A549 (cell line): ENCODE measurements at regions not wholly inside any gene's neighbourhood (a gene's known extent, or its start where the extent isn't known, plus 50 kb on each side); places are given as distances from the start of the nearest gene placed in this dataset.

Experiments
- ATAC-seq, 2 experiments: fragments of 200-7000 bp in 1 of 2; fragments of >200 bp in 1 of 2; cut with Nextera tagmentation in 1 of 2; cut with Tn5 transposase in 1 of 2; 3 replicates each; pipeline versions ENCODE4 v1.8.0 to v1.9.1; 2018 to 2020; ENCODE audit warnings: mild to moderate bottlenecking in 1 of 2, moderate library complexity in 1 of 2
- CTCF ChIA-PET: fragments of 300-600 bp; sonication (Branson Sonifier 250); formaldehyde crosslinking; extraction: SDS; loops from one replicate; lab custom pipeline; 2021; ENCODE audit warnings: antibody characterized with exemption, inconsistent platforms; lab: Yijun Ruan, JAX
- POLR2A ChIA-PET: fragments of 350-600 bp; formaldehyde crosslinking; extraction: SDS; loops from one replicate; lab custom pipeline; 2021; ENCODE audit warnings: antibody characterized with exemption, inconsistent platforms; lab: Yijun Ruan, JAX
- DNase-seq, 2 experiments: peaks; one replicate each; pipeline versions ENCODE4 v3.0.0 to v3.0.0-alpha.2; 2011 to 2016; ENCODE audit warnings: low read depth in 1 of 2, low spot score in 1 of 2
- FAIRE-seq: peaks from 2 replicates; lab custom pipeline; 2011; peaks lifted over from hg19 to GRCh38; lab: Jason Lieb, UNC
- H3K27ac ChIP-seq, 2 experiments: fragments of >200 bp; sonication (Bioruptor Twin); formaldehyde crosslinking; 3 replicates each; pipeline ENCODE4 v1.5.1; 2016 to 2017
- H3K4me1 ChIP-seq: fragments of >200 bp; sonication (Bioruptor Twin); formaldehyde crosslinking; 3 replicates; pipeline ENCODE4 v1.6.1; 2016
- H3K4me2 ChIP-seq: fragments of >200 bp; sonication (Bioruptor Twin); formaldehyde crosslinking; 3 replicates; pipeline ENCODE4 v1.6.1; 2016
- H3K4me3 ChIP-seq: fragments of >200 bp; sonication (Bioruptor Twin); formaldehyde crosslinking; 3 replicates; pipeline ENCODE4 v1.5.1; 2016
- H3K9me3 ChIP-seq: fragments of >200 bp; sonication (Bioruptor Twin); formaldehyde crosslinking; 3 replicates; pipeline ENCODE4 v1.6.1; 2016
- CBX2 ChIP-seq: fragments of 200-600 bp; sonication (generic); IDR thresholded peaks from 2 replicates; pipeline ENCODE4 v1.6.1; 2016; ENCODE audit warnings: low read depth, mild to moderate bottlenecking, borderline replicate concordance
- CBX8 ChIP-seq: fragments of 200-600 bp; sonication (generic); IDR thresholded peaks from 2 replicates; pipeline ENCODE4 v1.6.1; 2016
- ELK1 ChIP-seq: fragments of 150-350 bp; IDR thresholded peaks from 2 replicates; pipeline ENCODE4 v1.6.1; 2014; ENCODE audit warnings: low read depth, mild to moderate bottlenecking, low read length
- FOSB ChIP-seq: fragments of 250-450 bp; sonication (Bioruptor Pico); IDR thresholded peaks from 2 replicates; pipeline ENCODE4 v1.5.0; 2020; ENCODE audit warnings: mild to moderate bottlenecking, moderate library complexity
- GATA3 ChIP-seq: IDR thresholded peaks from 2 replicates; pipeline ENCODE4 v1.6.1; 2012; ENCODE audit warnings: borderline replicate concordance
- HDAC2 ChIP-seq: fragments of 200-600 bp; sonication (generic); IDR thresholded peaks from 2 replicates; pipeline ENCODE4 v1.6.1; 2016
- HEYL ChIP-seq: fragments of 250-450 bp; sonication (Bioruptor Pico); IDR thresholded peaks from 2 replicates; pipeline ENCODE4 v1.8.0; 2021; ENCODE audit warnings: mild to moderate bottlenecking, moderate library complexity
- HMGXB4 ChIP-seq: fragments of 250-450 bp; sonication (Bioruptor Pico); IDR thresholded peaks from 2 replicates; pipeline ENCODE4 v1.5.0; 2021; ENCODE audit warnings: mild to moderate bottlenecking, moderate library complexity, borderline replicate concordance
- HOXA7 ChIP-seq: fragments of 250-450 bp; sonication (Bioruptor Pico); IDR thresholded peaks from 2 replicates; pipeline ENCODE4 v1.5.0; 2020; ENCODE audit warnings: mild to moderate bottlenecking, moderate library complexity
- HOXB5 ChIP-seq: fragments of 250-450 bp; sonication (Bioruptor Pico); IDR thresholded peaks from 2 replicates; pipeline ENCODE4 v1.5.0; 2020; ENCODE audit warnings: mild to moderate bottlenecking, moderate library complexity
- JUN ChIP-seq, 2 experiments: fragments of >200 bp; sonication (Bioruptor Twin); formaldehyde crosslinking; IDR thresholded peaks; 2 replicates in 1 of 2; 3 replicates in 1 of 2; pipeline ENCODE4 v1.6.1; 2016 to 2017
- KDM1A ChIP-seq: fragments of 200-600 bp; sonication (generic); IDR thresholded peaks from 2 replicates; pipeline ENCODE4 v1.6.1; 2016; ENCODE audit warnings: low read depth, mild to moderate bottlenecking
- KDM5A ChIP-seq: fragments of 200-600 bp; sonication (generic); IDR thresholded peaks from 2 replicates; pipeline ENCODE4 v1.6.1; 2016; ENCODE audit warnings: antibody characterized with exemption, mild to moderate bottlenecking
- MAFK ChIP-seq: fragments of 450-650 bp; IDR thresholded peaks from 2 replicates; pipeline ENCODE4 v1.6.1; 2014; ENCODE audit not compliant: partially characterized antibody
- MYC ChIP-seq: IDR thresholded peaks from 2 replicates; pipeline ENCODE4 v1.6.1; 2012; ENCODE audit warnings: mild to moderate bottlenecking, inconsistent platforms, low read length, improper control_type of control experiment, borderline replicate concordance
- NFE2L2 ChIP-seq: fragments of 150-350 bp; conservative IDR thresholded peaks from 2 replicates; pipeline ENCODE4 v1.6.1; 2014; ENCODE audit warnings: low read length
- NPAS2 ChIP-seq: fragments of 250-450 bp; sonication (Bioruptor Pico); IDR thresholded peaks from 2 replicates; pipeline ENCODE4 v1.8.0; 2022; ENCODE audit warnings: mild to moderate bottlenecking, moderate library complexity, borderline replicate concordance
- PHF8 ChIP-seq: fragments of 200-600 bp; sonication (generic); IDR thresholded peaks from 2 replicates; pipeline ENCODE4 v1.6.1; 2016; ENCODE audit warnings: low read depth, mild to moderate bottlenecking, antibody characterized with exemption, moderate library complexity, borderline replicate concordance
- POLR2A ChIP-seq: IDR thresholded peaks from 2 replicates; pipeline ENCODE4 v1.6.1; 2012; ENCODE audit warnings: mild to moderate bottlenecking, low read length
- POLR2AphosphoS2 ChIP-seq: conservative IDR thresholded peaks from 2 replicates; pipeline ENCODE4 v1.6.1; 2012; ENCODE audit warnings: low read length, improper control_type of control experiment, inconsistent platforms
- RAD21 ChIP-seq, 2 experiments: fragments of >200 bp in 1 of 2; sonication (Bioruptor Twin) in 1 of 2; formaldehyde crosslinking in 1 of 2; IDR thresholded peaks in 1 of 2; conservative IDR thresholded peaks in 1 of 2; 2 replicates in 1 of 2; 3 replicates in 1 of 2; pipeline ENCODE4 v1.6.1; 2012 to 2018; ENCODE audit warnings: inconsistent platforms in 1 of 2
- RFX5 ChIP-seq: fragments of 450-650 bp; IDR thresholded peaks from 2 replicates; pipeline ENCODE4 v1.7.1; 2014; ENCODE audit warnings: antibody characterized with exemption, mild to moderate bottlenecking, moderate library complexity
- WGBS: methylation state at CpG from one replicate; pipeline ENCODE4 v1.1.6; 2017; ENCODE audit errors: missing lambda C conversion rate; 5-methylcytosine and 5-hydroxymethylcytosine counted together
- TF ChIP-seq, protein P1 (sequence below): fragments of >200 bp; sonication (Bioruptor Twin); formaldehyde crosslinking; IDR thresholded peaks from 2 replicates; pipeline ENCODE4 v1.6.1; 2016

DNA sequence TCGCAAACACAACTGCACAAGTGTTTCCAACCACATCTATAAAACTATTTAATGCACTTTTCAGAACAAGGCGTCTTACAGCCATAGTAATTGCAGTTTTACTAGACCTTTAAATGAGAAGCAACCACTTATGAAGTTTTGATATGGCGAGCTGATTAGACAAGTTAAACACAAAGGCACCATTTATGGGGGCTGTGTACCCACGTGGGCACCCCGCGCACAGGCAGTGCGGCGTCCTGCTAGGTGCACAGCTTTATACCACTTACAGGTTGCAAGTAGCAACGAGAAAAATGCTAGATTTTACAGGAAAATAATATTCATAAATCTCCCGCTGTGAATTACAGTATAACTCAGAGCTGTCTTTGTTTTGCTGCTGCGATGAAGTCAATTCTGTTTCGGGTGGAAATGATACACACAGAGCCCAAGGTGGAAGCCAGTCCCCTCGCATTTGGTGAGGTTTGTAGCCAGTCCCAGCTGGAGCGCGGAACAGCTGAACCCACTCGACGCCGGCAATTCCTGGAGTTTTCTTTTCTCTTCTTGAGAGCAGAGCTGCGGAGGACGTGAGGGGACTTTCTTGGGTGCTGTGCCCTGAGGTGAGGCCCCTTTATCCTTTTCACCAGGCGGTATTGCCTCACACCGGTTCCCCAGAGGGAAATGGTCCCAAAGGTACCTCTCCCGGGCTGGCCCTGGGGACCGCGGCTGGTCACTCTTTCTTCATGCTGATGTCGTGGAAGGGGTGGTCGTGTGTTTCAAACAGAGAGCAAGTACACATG lies 76.7 kb downstream of the PTGR3 start:
- ChIA-PET POLR2A (no interaction called here), CTCF (interaction anchor here (1.2 kb wide), 1 partner anchor 12 kb away, joined by 3 read pairs; no protein-coding TSS in a partner anchor)
- TF ChIP-seq NPAS2 (CRISPR knock-in tag): no peak
- no peak for TF ChIP-seq HOXA7
- TF ChIP-seq POLR2A: no peak
- TF ChIP-seq NFE2L2: no peak
- TF ChIP-seq POLR2AphosphoS2: no peak
- no peak for TF ChIP-seq MAFK
- no peak for TF ChIP-seq HEYL (CRISPR knock-in tag)
- TF ChIP-seq, protein P1, sequence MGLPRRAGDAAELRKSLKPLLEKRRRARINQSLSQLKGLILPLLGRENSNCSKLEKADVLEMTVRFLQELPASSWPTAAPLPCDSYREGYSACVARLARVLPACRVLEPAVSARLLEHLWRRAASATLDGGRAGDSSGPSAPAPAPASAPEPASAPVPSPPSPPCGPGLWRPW: no peak
- TF ChIP-seq GATA3: no peak
- no peak for FAIRE-seq
- Histone ChIP-seq H3K4me1 (no peaks in the 10 kb centered on the region), H3K4me3 (no peak overlapping the region), H3K27ac (no peak overlapping the region), H3K4me2 (no peak overlapping the region), H3K9me3 (no peaks in the 10 kb centered on the region)
- 51% methylated on average over 23 of the region's 27 CpGs for WGBS
- DNase-seq: no peak
- no peak for ATAC-seq

GRCh38 chr18:75131381-75132000 lies 77.4 kb downstream of the PTGR3 start:
- Histone ChIP-seq H3K27ac (no peak overlapping the region), H3K4me1 (no peaks in the 10 kb centered on the region), H3K9me3 (no peaks in the 10 kb centered on the region), H3K4me3 (no peak overlapping the region), H3K4me2 (no peak overlapping the region)
- ChIA-PET CTCF (interaction anchor here (0.6 to 1.2 kb wide), 4 partner anchors 9 to 564 kb away, joined by 3 to 4 read pairs (median 4); no protein-coding TSS in a partner anchor), POLR2A (no interaction called here)
- FAIRE-seq (no peak), ATAC-seq (no peak), DNase-seq (no peak)
- no peak for TF ChIP-seq HEYL (CRISPR knock-in tag)
- no peak for TF ChIP-seq JUN (IDR thresholded peaks at IDR 0.05)
- no peak for TF ChIP-seq HDAC2
- TF ChIP-seq RFX5: no peak
- TF ChIP-seq FOSB (CRISPR knock-in tag): no peak
- TF ChIP-seq HMGXB4 (CRISPR knock-in tag): no peak
- no peak for TF ChIP-seq MYC
- TF ChIP-seq RAD21 (conservative IDR thresholded peaks at IDR 0.05 in 1 of 2, IDR thresholded peaks at IDR 0.05 in 1 of 2): no peak
- no peak for TF ChIP-seq NFE2L2
- no peak for TF ChIP-seq PHF8
- no peak for TF ChIP-seq HOXB5 (CRISPR knock-in tag)
- no peak for TF ChIP-seq ELK1
- TF ChIP-seq POLR2A: no peak
- no peak for TF ChIP-seq KDM1A
- TF ChIP-seq CBX2: no peak
- TF ChIP-seq KDM5A: no peak
- TF ChIP-seq CBX8: no peak
- 58% methylated on average over 11 of the region's 20 CpGs for WGBS
